IPS DF 4.7 (cell line): ENCODE measurements at regions not wholly inside any gene's neighbourhood (a gene's known extent, or its start where the extent isn't known, plus 50 kb on each side); places are given as distances from the start of the nearest gene placed in this dataset.
"Not testable (repeated sequence)": the region's sequence is repeated elsewhere in the genome, so short reads cannot be mapped to it uniquely, and the experiment has no call there.

Experiments
- DNase-seq: peaks from one replicate; pipeline ENCODE4 v3.0.0-alpha.2; 2013; ENCODE audit warnings: low spot score; ENCODE audit errors: extremely low read depth

GRCh38 chr2:82740527-82740926 lies 1718.6 kb downstream of the SUCLG1 start:
- no peak for DNase-seq

- not testable (repeated sequence) for DNase-seq
Measured at GRCh38 chr2:82737965-82738364, 1721.1 kb downstream of the SUCLG1 start.

- DNase-seq, result no peak
Measured at GRCh38 chr2:82735336-82735735, 1723.7 kb downstream of the SUCLG1 start.

GRCh38 chr2:82731824-82732223 lies 1727.3 kb downstream of the SUCLG1 start:
- no peak for DNase-seq

- DNase-seq, result no peak
Measured at GRCh38 chr2:82730811-82731210, 1728.3 kb downstream of the SUCLG1 start.

GRCh38 chr2:82728090-82728489 lies 1731.0 kb downstream of the SUCLG1 start:
- DNase-seq, result no peak

GRCh38 chr2:82708681-82709080 lies 1750.4 kb downstream of the SUCLG1 start:
- DNase-seq, result no peak

- no peak for DNase-seq
Measured at GRCh38 chr2:82697231-82697630, 1761.8 kb downstream of the SUCLG1 start.

- DNase-seq, result no peak
Measured at GRCh38 chr2:82694431-82694830, 1764.6 kb downstream of the SUCLG1 start.

- DNase-seq, result no peak
Measured at GRCh38 chr2:82690757-82691411, 1768.2 kb downstream of the SUCLG1 start.

GRCh38 chr2:82675186-82675585 lies 1783.9 kb downstream of the SUCLG1 start:
- no peak for DNase-seq

- no peak for DNase-seq
Measured at GRCh38 chr2:82674652-82675051, 1784.4 kb downstream of the SUCLG1 start.

- DNase-seq, result no peak
Measured at GRCh38 chr2:82667491-82667890, 1791.6 kb downstream of the SUCLG1 start.

GRCh38 chr2:82665691-82666090 lies 1793.4 kb downstream of the SUCLG1 start:
- no peak for DNase-seq

GRCh38 chr2:82657106-82657505 lies 1802.0 kb downstream of the SUCLG1 start:
- no peak for DNase-seq

GRCh38 chr2:82656420-82656819 lies 1802.7 kb downstream of the SUCLG1 start:
- no peak for DNase-seq

- DNase-seq, result no peak
Measured at GRCh38 chr2:82652117-82652516, 1807.0 kb downstream of the SUCLG1 start.

- DNase-seq, result no peak
Measured at GRCh38 chr2:82650038-82650437, 1809.0 kb downstream of the SUCLG1 start.

GRCh38 chr2:82641598-82642180 lies 1817.4 kb downstream of the SUCLG1 start:
- no peak for DNase-seq

GRCh38 chr2:82636402-82637020 lies 1822.6 kb downstream of the SUCLG1 start:
- no peak for DNase-seq

GRCh38 chr2:82599021-82599420 lies 1860.1 kb downstream of the SUCLG1 start:
- no peak for DNase-seq

- DNase-seq, result no peak
Measured at GRCh38 chr2:82596581-82596980, 1862.5 kb downstream of the SUCLG1 start.

GRCh38 chr2:82591718-82592117 lies 1867.4 kb downstream of the SUCLG1 start:
- DNase-seq, result no peak
